Cardiac muscle cell (in vitro differentiated cells and primary cell): ENCODE measurements at regions not wholly inside any gene's neighbourhood (a gene's known extent, or its start where the extent isn't known, plus 50 kb on each side); places are given as distances from the start of the nearest gene placed in this dataset.

Experiments used
- DNase-seq, 2 donors: peaks; one replicate each; pipeline versions ENCODE4 v3.0.0 to v3.0.0-alpha.2; 2010 to 2017; ENCODE audit warnings: low read depth in 1 of 2, low spot score in 1 of 2
- H3K27ac ChIP-seq: fragments of 200-600 bp; sonication (generic); 2 replicates; pipeline ENCODE4 v1.5.1; 2016
- H3K27me3 ChIP-seq: fragments of 200-600 bp; sonication (generic); 2 replicates; pipeline ENCODE4 v1.6.0; 2016; ENCODE audit warnings: control low read depth
- H3K36me3 ChIP-seq: fragments of 200-600 bp; sonication (generic); 2 replicates; pipeline ENCODE4 v1.5.1; 2016; ENCODE audit warnings: control low read depth
- H3K4me1 ChIP-seq: fragments of 200-600 bp; sonication (generic); 2 replicates; pipeline ENCODE4 v1.8.1; 2017; ENCODE audit warnings: low read depth, mild to moderate bottlenecking, mixed run types
- H3K4me3 ChIP-seq: fragments of 200-600 bp; sonication (generic); 2 replicates; pipeline ENCODE4 v1.5.1; 2016; ENCODE audit warnings: mild to moderate bottlenecking
- H3K9me3 ChIP-seq: fragments of 200-600 bp; sonication (generic); 2 replicates; pipeline ENCODE4 v1.5.1; 2017; ENCODE audit warnings: low read depth, mild to moderate bottlenecking, control low read depth
- TF ChIP-seq, protein P1 (sequence below): IDR thresholded peaks from 2 replicates; pipeline ENCODE4 v1.5.1; 2012; ENCODE audit warnings: low read depth, mild to moderate bottlenecking, low read length

DNA sequence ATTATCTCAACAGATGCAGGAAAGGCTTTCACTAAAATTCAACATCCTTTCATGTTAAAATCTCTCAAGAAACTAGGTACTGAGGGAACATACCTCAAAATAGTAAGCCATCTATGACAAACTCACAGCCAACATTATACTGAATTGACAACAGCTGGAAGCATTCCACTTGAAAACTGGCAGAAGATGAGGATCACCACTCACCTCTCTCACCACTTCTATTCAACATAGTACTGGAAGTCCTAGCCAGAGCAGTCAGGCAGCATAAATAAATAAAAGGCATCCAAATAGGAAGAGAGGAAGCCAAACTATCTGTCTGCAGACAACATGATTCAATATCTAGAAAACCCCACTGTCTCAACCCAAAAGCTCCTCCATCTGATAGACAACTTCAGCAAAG is 203.6 kb upstream of the GRAMD2B start:
- Histone ChIP-seq H3K9me3 (no peaks in the 10 kb centered on the region), H3K4me3 (no peak overlapping the region), H3K27me3 (no peaks in the 10 kb centered on the region), H3K4me1 (no peaks in the 10 kb centered on the region), H3K36me3 (no peaks in the 10 kb centered on the region), H3K27ac (no peak overlapping the region)
- TF ChIP-seq, protein P1, sequence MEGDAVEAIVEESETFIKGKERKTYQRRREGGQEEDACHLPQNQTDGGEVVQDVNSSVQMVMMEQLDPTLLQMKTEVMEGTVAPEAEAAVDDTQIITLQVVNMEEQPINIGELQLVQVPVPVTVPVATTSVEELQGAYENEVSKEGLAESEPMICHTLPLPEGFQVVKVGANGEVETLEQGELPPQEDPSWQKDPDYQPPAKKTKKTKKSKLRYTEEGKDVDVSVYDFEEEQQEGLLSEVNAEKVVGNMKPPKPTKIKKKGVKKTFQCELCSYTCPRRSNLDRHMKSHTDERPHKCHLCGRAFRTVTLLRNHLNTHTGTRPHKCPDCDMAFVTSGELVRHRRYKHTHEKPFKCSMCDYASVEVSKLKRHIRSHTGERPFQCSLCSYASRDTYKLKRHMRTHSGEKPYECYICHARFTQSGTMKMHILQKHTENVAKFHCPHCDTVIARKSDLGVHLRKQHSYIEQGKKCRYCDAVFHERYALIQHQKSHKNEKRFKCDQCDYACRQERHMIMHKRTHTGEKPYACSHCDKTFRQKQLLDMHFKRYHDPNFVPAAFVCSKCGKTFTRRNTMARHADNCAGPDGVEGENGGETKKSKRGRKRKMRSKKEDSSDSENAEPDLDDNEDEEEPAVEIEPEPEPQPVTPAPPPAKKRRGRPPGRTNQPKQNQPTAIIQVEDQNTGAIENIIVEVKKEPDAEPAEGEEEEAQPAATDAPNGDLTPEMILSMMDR, result no peak
- DNase-seq, result no peak

DNA sequence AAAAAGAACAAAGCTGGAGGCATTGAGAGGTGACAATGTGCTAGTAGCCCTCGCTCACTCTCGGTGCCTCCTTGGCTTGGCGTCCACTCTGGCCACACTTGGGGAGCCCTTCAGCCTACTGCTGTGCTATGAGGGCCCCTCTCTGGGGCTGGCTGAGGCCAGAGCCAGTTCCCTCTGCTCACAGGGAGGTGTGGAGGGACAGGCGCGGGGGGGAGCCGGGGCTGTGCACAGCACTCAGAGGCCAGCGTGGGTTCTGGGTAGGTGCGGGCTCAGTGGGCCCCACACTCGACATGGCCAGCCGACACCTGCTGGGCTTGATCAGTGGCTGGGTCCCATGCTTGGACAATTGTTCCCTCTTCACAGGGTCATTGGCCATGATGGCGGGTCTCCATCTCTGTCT is 202.5 kb upstream of the GRAMD2B start:
- TF ChIP-seq, protein P1, result no peak
- Histone ChIP-seq H3K36me3 (no peaks in the 10 kb centered on the region), H3K4me3 (no peak overlapping the region), H3K4me1 (no peaks in the 10 kb centered on the region), H3K9me3 (no peaks in the 10 kb centered on the region), H3K27ac (no peak overlapping the region), H3K27me3 (no peaks in the 10 kb centered on the region)
- DNase-seq, result no peak

DNA sequence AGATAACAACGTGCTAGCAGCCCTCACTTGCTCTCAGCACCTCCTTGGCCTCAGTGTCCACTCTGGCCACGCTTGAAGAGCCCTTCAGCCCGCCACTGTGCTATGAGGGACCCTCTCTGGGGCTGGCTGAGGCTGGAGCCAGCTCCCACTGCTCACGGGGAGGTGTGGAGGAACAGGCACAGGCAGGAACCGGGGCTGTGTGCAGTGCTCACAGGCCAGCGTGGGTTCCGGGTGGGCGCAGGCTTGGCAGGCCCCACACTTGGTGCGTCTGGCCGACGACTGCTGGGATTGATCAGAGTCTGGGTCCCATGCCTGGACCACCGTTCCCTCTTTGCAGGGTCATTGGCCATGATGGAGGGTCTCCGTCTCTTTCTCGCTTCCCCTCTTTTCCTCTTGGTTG is 194.3 kb upstream of the GRAMD2B start:
- DNase-seq, result no peak
- H3K36me3 ChIP-seq, result no peaks in the 10 kb centered on the region
- H3K27me3 ChIP-seq, result no peaks in the 10 kb centered on the region
- H3K4me1 ChIP-seq, result no peaks in the 10 kb centered on the region
- no peaks in the 10 kb centered on the region for H3K9me3 ChIP-seq
- TF ChIP-seq, protein P1, result no peak
- no peak overlapping the region for H3K27ac ChIP-seq
- H3K4me3 ChIP-seq, result no peak overlapping the region

DNA sequence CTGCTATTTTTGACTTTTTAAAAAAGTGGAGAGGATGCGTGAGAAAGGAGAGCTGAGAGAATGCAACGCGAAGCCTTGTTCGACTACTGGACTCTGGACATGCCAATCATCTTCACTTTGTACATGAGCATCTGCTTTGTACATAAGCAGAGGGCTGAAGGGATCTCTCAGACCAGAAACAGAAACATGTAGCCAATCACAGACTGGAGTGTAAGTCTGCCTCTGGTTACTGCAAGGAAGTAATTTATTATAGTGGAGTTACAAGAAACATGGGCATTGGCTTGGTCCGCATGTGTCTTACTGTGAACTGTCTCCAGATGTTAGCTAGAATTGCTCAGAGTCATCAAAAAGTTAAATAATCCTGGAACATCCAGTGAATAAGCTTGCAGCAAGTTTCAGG is 190.0 kb upstream of the GRAMD2B start:
- Histone ChIP-seq H3K4me1 (no peaks in the 10 kb centered on the region), H3K27ac (no peak overlapping the region), H3K27me3 (no peaks in the 10 kb centered on the region), H3K36me3 (no peaks in the 10 kb centered on the region), H3K9me3 (no peaks in the 10 kb centered on the region), H3K4me3 (no peak overlapping the region)
- DNase-seq, result no peak
- TF ChIP-seq, protein P1, result no peak

DNA sequence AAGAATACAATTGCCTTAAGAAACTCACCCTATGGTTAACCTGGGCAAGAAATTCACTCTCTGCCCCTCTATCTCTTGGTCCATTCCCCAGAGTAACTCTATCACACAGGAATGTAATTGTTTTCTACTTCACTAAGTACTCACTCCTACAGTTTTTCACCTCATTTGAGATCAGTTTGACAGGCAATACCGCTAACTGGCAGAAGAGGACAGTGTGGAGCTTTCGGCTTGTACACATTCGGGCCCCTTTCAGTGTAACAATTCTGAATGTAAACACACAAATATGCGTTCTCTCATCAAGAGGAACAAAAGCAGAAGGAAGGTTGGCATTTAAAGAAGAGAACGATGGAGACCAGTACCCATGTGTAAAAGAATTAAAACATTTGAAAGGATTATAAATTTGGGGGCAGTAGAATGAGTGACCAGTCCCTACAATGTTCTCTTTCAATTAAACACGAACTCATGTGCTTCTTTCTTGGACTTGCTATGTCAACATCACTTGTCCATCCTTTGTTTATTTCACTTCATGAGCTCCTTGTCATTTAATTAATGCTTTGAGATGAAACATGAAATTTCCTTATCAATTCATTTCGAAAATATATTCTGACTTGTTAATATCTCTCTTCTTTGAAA is 188.5 kb upstream of the GRAMD2B start:
- Histone ChIP-seq H3K4me1 (no peaks in the 10 kb centered on the region), H3K27me3 (no peaks in the 10 kb centered on the region), H3K27ac (no peak overlapping the region), H3K9me3 (no peaks in the 10 kb centered on the region), H3K4me3 (no peak overlapping the region), H3K36me3 (no peaks in the 10 kb centered on the region)
- TF ChIP-seq, protein P1, result peak; percentile 73
- DNase-seq, result peak; percentile 36 to 58
